Heart left ventricle (tissue), 13 donors: ENCODE measurements at regions not wholly inside any gene's neighbourhood (a gene's known extent, or its start where the extent isn't known, plus 50 kb on each side); places are given as distances from the start of the nearest gene placed in this dataset.

Source experiments
- POLR2A ChIP-seq, 2 donors: fragments of 450-650 bp; IDR thresholded peaks; one replicate each; pipeline ENCODE4 v1.6.1; 2017; ENCODE audit warnings: antibody characterized with exemption in 2 of 2, mild to moderate bottlenecking in 2 of 2, moderate library complexity in 2 of 2
- TF ChIP-seq, protein P1 (sequence below), 12 donors: fragments of 200-600 bp; sonication (generic) in 4 of 12; IDR thresholded peaks; one replicate each; pipeline versions ENCODE4 v1.5.0 to v1.8.0; 2018 to 2022; ENCODE audit warnings: antibody characterized with exemption in 12 of 12, mild to moderate bottlenecking in 5 of 12
- donor health status: ischemic (EF 13 %, LVEDD 7.1; RV severe dilation, severe dysfunction).
- donor health status: DM: no; HTN: yes; CAD: no.
- donor health status: DM: no; HTN: no; CAD: no.
- donor health status: ischemic (EF 25% LVEDD 6.9; RV normal size, moderate dysfunction).
- donor health status: ischemic (EF 25% LVEDD 5.7; RV mildly dilated, moderate dysfunction).
- donor health status: ischemic (EF 35%, LVEDD 5.7; RV mildly dilated, moderate dysfunction).
- donor health status: nonischemic (EF 11% LVEDD 7.7; RV severe dilation, severe dysfunction).
- donor health status: DM: yes; HTN: yes; CAD: no.
- donor health status: PGD.
- donor health status: ischemic (EF 29% LVEDD 5.4; RV normal size, mild dysfunction).
- donor health status: nonischemic (EF 23%, LVEDD 6.1; RV moderate dilation, normal function).

DNA sequence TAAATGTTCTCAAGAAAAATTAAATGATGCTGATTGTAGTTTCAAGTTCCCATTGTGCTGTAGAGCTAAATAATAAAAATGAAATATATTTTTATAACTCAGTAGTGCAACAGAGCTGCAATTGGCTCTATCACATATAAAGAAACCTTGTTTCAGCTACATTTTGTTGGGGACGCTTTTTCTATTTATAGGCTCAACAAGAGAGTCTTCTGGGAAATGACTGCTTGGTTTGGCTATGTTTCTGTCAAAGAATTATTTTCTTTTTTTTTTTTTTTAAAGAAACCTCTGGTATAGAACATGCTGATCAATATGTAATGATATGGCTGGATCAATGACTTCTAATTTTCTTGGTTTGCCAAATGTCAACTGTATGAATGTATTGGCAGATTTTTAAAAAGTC is 76.5 kb downstream of the OTOL1 start:
- TF ChIP-seq, protein P1, sequence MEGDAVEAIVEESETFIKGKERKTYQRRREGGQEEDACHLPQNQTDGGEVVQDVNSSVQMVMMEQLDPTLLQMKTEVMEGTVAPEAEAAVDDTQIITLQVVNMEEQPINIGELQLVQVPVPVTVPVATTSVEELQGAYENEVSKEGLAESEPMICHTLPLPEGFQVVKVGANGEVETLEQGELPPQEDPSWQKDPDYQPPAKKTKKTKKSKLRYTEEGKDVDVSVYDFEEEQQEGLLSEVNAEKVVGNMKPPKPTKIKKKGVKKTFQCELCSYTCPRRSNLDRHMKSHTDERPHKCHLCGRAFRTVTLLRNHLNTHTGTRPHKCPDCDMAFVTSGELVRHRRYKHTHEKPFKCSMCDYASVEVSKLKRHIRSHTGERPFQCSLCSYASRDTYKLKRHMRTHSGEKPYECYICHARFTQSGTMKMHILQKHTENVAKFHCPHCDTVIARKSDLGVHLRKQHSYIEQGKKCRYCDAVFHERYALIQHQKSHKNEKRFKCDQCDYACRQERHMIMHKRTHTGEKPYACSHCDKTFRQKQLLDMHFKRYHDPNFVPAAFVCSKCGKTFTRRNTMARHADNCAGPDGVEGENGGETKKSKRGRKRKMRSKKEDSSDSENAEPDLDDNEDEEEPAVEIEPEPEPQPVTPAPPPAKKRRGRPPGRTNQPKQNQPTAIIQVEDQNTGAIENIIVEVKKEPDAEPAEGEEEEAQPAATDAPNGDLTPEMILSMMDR (IDR thresholded peaks at IDR 0.05), result no peak
- TF ChIP-seq POLR2A (IDR thresholded peaks at IDR 0.05), result no peak
